ENCODE measurements at regions not wholly inside any gene's neighbourhood (a gene's known extent, or its start where the extent isn't known, plus 50 kb on each side); places are given as distances from the start of the nearest gene placed in this dataset.

DNA sequence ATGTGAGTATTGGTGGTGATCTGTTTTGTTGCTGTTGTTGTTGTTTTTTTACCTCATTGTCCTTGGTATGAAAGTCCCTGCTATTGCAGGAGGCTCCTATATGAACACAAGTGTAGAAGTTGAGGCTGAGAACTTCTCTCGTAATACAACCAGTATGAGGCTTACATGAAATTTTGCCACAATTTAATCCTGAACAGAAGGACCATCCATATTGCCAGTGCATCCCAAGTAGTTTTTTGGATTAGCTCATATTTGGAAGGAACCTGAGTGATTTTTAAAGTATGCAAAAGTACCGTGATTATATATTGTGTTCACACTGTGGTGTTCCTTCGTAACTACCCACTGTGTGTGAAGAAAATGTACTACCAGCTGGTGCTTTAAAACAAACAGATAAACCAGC is 2095.5 kb upstream of the WWC1 start:
- TF ChIP-seq, protein P1, sequence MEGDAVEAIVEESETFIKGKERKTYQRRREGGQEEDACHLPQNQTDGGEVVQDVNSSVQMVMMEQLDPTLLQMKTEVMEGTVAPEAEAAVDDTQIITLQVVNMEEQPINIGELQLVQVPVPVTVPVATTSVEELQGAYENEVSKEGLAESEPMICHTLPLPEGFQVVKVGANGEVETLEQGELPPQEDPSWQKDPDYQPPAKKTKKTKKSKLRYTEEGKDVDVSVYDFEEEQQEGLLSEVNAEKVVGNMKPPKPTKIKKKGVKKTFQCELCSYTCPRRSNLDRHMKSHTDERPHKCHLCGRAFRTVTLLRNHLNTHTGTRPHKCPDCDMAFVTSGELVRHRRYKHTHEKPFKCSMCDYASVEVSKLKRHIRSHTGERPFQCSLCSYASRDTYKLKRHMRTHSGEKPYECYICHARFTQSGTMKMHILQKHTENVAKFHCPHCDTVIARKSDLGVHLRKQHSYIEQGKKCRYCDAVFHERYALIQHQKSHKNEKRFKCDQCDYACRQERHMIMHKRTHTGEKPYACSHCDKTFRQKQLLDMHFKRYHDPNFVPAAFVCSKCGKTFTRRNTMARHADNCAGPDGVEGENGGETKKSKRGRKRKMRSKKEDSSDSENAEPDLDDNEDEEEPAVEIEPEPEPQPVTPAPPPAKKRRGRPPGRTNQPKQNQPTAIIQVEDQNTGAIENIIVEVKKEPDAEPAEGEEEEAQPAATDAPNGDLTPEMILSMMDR (IDR thresholded peaks at IDR 0.05 in 8 of 11, conservative IDR thresholded peaks at IDR 0.05 in 3 of 11), result no peak
- no peak for TF ChIP-seq POLR2A (IDR thresholded peaks at IDR 0.05)
